ENCODE measurements at regions not wholly inside any gene's neighbourhood (a gene's known extent, or its start where the extent isn't known, plus 50 kb on each side); places are given as distances from the start of the nearest gene placed in this dataset.

DNA sequence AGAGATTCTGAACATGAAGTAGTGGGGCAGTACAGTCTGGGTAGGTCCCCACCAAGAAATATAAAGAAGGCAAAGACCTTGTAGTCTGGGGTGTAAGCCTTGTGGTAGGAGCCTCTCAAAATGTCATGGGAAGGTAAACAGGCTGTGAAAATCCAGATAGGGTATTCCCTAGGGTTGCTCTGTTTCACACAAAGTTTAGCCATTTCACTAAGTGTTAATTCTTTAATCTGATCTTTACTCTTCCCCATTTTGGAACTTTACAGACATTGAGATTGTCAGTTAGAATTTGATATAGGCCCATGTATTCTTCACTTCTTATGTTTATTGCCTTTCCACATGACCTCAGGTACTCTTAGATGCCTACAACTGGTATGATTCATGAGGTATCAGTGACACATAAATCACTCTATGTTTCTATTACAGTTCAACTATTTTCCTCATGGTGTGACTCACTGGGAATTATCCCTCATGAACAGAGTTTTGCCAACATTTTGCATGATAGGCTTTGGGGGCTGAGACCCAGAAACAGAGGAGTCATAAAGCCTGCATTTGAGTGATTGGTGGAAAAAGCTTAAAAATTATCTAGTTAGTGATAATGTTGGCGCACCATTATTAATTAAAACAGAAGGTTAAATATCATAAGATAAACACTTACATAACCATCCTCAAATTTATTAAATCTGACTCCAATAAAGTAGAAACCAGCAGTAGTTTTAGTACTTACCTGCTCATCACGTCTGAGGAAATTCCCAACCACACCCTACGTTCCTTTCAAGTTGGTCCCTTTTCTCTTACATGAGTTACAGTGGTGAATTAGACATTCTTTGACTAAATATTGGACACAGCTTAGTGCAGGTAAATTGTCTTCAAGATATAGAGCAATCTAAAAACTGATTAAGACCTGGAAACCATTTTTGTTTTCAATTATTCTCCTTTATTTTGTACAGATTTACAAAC, 399.8 kb upstream of the MEF2C start:
- no peak for TF ChIP-seq CTCF (IDR thresholded peaks at IDR 0.05; ENCODE audit: poor library complexity)
- no peak for TF ChIP-seq EZH2phosphoT487 (IDR thresholded peaks at IDR 0.05; ENCODE audit: low read depth, severe bottlenecking, unreplicated experiment)
- no peak for TF ChIP-seq EZH2 (IDR thresholded peaks at IDR 0.05; ENCODE audit: borderline replicate concordance)
